HG02571 (cell line): ENCODE measurements at regions not wholly inside any gene's neighbourhood (a gene's known extent, or its start where the extent isn't known, plus 50 kb on each side); places are given as distances from the start of the nearest gene placed in this dataset.
"Not testable (repeated sequence)": the region's sequence is repeated elsewhere in the genome, so short reads cannot be mapped to it uniquely, and the experiment has no call there.

Experiments
- ATAC-seq: cut with Tn5 transposase; IDR thresholded peaks from one replicate; pipeline ENCODE4 v1.9.1; 2021; ENCODE audit warnings: mild to moderate bottlenecking, moderate library complexity; ENCODE audit not compliant: unreplicated experiment

- ATAC-seq, result not testable (repeated sequence)
Observed at GRCh38 chr13:70208968-70209367, 100.7 kb upstream of the KLHL1 start.

GRCh38 chr13:70206671-70207070, 98.4 kb upstream of the KLHL1 start:
- ATAC-seq, result no peak

GRCh38 chr13:70203661-70204229, 95.5 kb upstream of the KLHL1 start:
- ATAC-seq, result no peak

- no peak for ATAC-seq
Observed at GRCh38 chr13:70191034-70191433, 82.8 kb upstream of the KLHL1 start.

GRCh38 chr13:70189981-70190380, 81.7 kb upstream of the KLHL1 start:
- ATAC-seq, result no peak

GRCh38 chr13:70188567-70188966, 80.3 kb upstream of the KLHL1 start:
- no peak for ATAC-seq

GRCh38 chr13:70183041-70183440, 74.8 kb upstream of the KLHL1 start:
- ATAC-seq, result no peak
